Liver (tissue), 3 donors: ENCODE measurements at regions not wholly inside any gene's neighbourhood (a gene's known extent, or its start where the extent isn't known, plus 50 kb on each side); places are given as distances from the start of the nearest gene placed in this dataset.

Experiments used
- EGR1 ChIP-seq, 2 donors: IDR thresholded peaks; 2 replicates each; pipeline ENCODE4 v1.6.1; 2016 to 2018; ENCODE audit warnings: antibody characterized with exemption in 2 of 2, low read depth in 2 of 2
- FOXA1 ChIP-seq: IDR thresholded peaks from 2 replicates; pipeline ENCODE4 v1.6.1; 2016; ENCODE audit warnings: antibody characterized with exemption
- FOXA2 ChIP-seq: IDR thresholded peaks from 2 replicates; pipeline ENCODE4 v1.6.1; 2016; ENCODE audit warnings: antibody characterized with exemption
- JUND ChIP-seq, 2 donors: IDR thresholded peaks; 2 replicates each; pipeline ENCODE4 v1.6.1; 2016; ENCODE audit warnings: antibody characterized with exemption in 2 of 2
- SP1 ChIP-seq: IDR thresholded peaks from 2 replicates; pipeline ENCODE4 v1.6.1; 2018; ENCODE audit warnings: antibody characterized with exemption, mild to moderate bottlenecking
- TAF1 ChIP-seq: conservative IDR thresholded peaks from 2 replicates; pipeline ENCODE4 v1.6.1; 2016; ENCODE audit warnings: antibody characterized with exemption, mild to moderate bottlenecking
- TF ChIP-seq, protein P1 (sequence below): IDR thresholded peaks from 2 replicates; pipeline ENCODE4 v1.6.1; 2016; ENCODE audit warnings: antibody characterized with exemption, mild to moderate bottlenecking
- TF ChIP-seq, protein P2 (sequence below): fragments of 150-350 bp; IDR thresholded peaks from 2 replicates; pipeline ENCODE4 v1.5.1; 2017; ENCODE audit warnings: improper control_type of control experiment, low read depth, low read length; ENCODE audit not compliant: missing input control
- TF ChIP-seq, protein P3 (sequence below): IDR thresholded peaks from 2 replicates; pipeline ENCODE4 v1.6.1; 2016; ENCODE audit warnings: antibody characterized with exemption
- donor health status: healthy.
- donor health status: healthy.

DNA sequence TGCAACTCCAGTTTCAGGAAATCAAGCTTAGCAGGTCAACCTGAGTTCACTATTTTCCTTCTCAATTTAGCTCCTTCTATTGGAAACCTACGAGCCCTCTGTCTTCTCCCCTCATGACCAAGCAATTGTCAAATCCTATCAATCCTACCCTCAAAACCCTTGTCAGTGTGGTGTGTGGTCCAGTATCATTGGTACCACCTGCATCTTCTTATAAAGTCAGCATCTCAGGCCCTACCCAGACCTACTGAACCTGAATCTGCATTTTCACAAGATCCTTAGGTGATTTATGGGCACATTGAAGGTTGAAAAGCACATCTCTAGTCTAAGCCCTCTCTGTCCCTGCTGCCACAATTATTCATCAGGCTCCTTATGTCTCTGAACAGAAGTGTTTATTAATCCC lies 77.6 kb upstream of the NR4A3 start:
- TF ChIP-seq, protein P1, sequence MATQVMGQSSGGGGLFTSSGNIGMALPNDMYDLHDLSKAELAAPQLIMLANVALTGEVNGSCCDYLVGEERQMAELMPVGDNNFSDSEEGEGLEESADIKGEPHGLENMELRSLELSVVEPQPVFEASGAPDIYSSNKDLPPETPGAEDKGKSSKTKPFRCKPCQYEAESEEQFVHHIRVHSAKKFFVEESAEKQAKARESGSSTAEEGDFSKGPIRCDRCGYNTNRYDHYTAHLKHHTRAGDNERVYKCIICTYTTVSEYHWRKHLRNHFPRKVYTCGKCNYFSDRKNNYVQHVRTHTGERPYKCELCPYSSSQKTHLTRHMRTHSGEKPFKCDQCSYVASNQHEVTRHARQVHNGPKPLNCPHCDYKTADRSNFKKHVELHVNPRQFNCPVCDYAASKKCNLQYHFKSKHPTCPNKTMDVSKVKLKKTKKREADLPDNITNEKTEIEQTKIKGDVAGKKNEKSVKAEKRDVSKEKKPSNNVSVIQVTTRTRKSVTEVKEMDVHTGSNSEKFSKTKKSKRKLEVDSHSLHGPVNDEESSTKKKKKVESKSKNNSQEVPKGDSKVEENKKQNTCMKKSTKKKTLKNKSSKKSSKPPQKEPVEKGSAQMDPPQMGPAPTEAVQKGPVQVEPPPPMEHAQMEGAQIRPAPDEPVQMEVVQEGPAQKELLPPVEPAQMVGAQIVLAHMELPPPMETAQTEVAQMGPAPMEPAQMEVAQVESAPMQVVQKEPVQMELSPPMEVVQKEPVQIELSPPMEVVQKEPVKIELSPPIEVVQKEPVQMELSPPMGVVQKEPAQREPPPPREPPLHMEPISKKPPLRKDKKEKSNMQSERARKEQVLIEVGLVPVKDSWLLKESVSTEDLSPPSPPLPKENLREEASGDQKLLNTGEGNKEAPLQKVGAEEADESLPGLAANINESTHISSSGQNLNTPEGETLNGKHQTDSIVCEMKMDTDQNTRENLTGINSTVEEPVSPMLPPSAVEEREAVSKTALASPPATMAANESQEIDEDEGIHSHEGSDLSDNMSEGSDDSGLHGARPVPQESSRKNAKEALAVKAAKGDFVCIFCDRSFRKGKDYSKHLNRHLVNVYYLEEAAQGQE, result no peak
- TF ChIP-seq TAF1 (no peak), FOXA1 (no peak), EGR1 (IDR thresholded peaks at IDR 0.05; ENCODE audit: low read depth in 2 of 2) (no peak), FOXA2 (no peak), JUND (IDR thresholded peaks at IDR 0.05) (no peak), SP1 (no peak)
- TF ChIP-seq, protein P2, sequence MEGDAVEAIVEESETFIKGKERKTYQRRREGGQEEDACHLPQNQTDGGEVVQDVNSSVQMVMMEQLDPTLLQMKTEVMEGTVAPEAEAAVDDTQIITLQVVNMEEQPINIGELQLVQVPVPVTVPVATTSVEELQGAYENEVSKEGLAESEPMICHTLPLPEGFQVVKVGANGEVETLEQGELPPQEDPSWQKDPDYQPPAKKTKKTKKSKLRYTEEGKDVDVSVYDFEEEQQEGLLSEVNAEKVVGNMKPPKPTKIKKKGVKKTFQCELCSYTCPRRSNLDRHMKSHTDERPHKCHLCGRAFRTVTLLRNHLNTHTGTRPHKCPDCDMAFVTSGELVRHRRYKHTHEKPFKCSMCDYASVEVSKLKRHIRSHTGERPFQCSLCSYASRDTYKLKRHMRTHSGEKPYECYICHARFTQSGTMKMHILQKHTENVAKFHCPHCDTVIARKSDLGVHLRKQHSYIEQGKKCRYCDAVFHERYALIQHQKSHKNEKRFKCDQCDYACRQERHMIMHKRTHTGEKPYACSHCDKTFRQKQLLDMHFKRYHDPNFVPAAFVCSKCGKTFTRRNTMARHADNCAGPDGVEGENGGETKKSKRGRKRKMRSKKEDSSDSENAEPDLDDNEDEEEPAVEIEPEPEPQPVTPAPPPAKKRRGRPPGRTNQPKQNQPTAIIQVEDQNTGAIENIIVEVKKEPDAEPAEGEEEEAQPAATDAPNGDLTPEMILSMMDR, result no peak
- TF ChIP-seq, protein P3, sequence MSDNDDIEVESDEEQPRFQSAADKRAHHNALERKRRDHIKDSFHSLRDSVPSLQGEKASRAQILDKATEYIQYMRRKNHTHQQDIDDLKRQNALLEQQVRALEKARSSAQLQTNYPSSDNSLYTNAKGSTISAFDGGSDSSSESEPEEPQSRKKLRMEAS, result no peak
